IPS DF 19.7 (cell line): ENCODE measurements at regions not wholly inside any gene's neighbourhood (a gene's known extent, or its start where the extent isn't known, plus 50 kb on each side); places are given as distances from the start of the nearest gene placed in this dataset.
"Not testable (repeated sequence)": the region's sequence is repeated elsewhere in the genome, so short reads cannot be mapped to it uniquely, and the experiment has no call there.

Source experiments
- DNase-seq: peaks from one replicate; pipeline ENCODE4 v3.0.0-alpha.2; 2013; ENCODE audit warnings: low read depth, low spot score

- no peak for DNase-seq
Observed at GRCh38 chr3:89533275-89533674, 425.9 kb downstream of the EPHA3 start.

- not testable (repeated sequence) for DNase-seq
Observed at GRCh38 chr3:89554587-89554986, 447.2 kb downstream of the EPHA3 start.

GRCh38 chr3:89558711-89559110 is 451.3 kb downstream of the EPHA3 start:
- DNase-seq, result no peak

- DNase-seq, result no peak
Observed at GRCh38 chr3:89560568-89560967, 453.1 kb downstream of the EPHA3 start.

DNA sequence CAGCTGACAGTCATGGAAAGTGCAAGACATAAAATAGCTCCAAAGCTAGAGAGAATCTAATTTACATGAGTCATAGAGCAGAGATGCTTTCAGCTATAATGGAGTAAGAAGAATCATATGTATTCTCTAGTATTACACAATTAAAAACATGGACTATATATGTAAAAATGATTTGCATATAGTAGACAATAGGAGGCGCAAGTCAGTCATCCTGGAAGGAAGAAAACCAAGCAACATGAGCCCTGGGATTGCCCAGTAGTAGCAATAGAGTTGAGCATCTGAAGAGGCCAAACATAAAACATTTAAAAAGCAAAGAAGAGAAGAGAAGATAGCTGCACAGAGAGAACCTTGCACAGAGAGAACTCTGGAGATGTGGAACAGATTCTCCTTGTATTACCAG is 455.0 kb downstream of the EPHA3 start:
- no peak for DNase-seq

- no peak for DNase-seq
Observed at GRCh38 chr3:89565098-89565497, 457.7 kb downstream of the EPHA3 start.

DNA sequence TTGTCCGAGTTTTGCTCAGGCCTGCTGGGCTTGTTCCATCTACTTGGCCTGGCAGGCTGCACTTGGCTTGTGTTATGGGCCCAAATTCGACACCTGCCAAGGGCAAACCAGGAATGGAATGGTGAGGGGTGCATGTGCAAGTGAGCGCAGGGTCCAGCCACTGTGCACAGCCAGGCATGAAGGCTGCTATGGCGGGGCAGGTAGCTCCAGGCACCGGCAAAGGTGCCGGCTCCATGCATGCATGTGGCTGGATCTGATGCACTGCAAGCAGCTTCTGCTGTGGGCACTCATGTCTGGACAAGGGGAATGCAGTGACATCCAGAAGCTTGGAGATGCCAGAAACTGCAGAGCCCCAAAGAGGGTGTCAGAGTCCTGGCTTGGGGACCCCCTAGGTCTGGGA is 463.0 kb downstream of the EPHA3 start:
- no peak for DNase-seq

- DNase-seq, result no peak
Observed at GRCh38 chr3:89571298-89571697, 463.9 kb downstream of the EPHA3 start.

DNA sequence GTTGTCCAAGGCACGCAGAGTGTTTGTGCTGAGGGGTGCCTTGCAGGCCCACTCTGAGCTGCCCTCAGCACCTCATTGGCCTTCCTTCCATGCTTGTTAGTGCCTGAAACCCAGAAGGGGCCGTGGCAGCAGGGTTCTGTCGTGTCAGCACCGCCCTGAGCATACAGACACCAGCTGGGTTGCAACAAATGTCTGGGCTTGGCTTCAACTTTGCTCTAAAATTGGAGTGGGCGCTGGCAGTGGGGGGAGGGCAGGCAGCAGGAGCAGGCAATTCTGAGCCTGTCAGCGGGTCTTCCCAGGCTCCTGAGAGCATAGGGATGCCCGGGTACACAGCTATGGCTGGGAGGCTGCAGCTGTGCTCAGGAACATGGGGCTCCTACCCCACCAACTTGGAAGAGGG is 464.3 kb downstream of the EPHA3 start:
- no peak for DNase-seq

- DNase-seq, result no peak
Observed at GRCh38 chr3:89572261-89572660, 464.8 kb downstream of the EPHA3 start.

GRCh38 chr3:89576417-89576816 is 469.0 kb downstream of the EPHA3 start:
- DNase-seq, result no peak

GRCh38 chr3:89577637-89578530 is 470.5 kb downstream of the EPHA3 start:
- no peak for DNase-seq

GRCh38 chr3:89580859-89581258 is 473.4 kb downstream of the EPHA3 start:
- no peak for DNase-seq

- no peak for DNase-seq
Observed at GRCh38 chr3:89584398-89584797, 477.0 kb downstream of the EPHA3 start.

GRCh38 chr3:89586256-89586655 is 478.8 kb downstream of the EPHA3 start:
- DNase-seq, result no peak

DNA sequence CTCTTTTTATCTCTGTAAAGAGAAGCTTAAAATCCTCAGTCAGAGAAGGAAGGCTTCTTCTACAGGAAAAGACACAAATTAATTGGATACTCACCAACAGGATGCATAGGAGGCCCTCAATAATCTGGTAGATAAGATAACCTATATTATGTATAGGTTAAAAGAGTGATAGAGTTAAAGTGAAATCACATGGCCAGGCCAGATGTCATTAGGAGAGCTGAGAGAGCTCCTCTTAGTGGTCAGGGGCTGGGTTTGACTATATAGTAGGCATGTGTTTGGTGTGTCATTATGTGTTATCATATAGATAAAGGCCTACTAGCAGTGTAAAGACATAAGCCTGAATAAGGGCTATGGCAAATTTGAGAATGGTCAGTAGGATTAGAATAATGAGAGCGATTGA is 479.3 kb downstream of the EPHA3 start:
- DNase-seq, result no peak

DNA sequence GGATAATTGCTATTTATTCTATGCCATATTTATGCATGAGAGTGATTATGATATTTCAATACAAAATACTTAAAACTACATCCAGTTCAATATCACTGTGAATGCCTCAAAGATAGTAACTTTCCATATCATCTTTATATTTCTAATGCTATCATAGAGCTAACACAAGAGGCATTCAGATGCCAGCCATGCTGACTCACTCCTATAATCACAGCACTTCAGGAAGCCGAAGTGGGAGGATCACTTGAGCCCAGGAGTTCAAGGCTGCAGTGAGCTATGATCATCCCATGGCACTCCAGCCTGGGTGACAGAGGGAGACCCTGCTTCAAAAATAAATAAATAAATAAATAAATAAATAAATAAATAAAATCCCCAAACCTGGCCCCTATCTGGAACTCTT is 498.7 kb downstream of the EPHA3 start:
- DNase-seq, result no peak

DNA sequence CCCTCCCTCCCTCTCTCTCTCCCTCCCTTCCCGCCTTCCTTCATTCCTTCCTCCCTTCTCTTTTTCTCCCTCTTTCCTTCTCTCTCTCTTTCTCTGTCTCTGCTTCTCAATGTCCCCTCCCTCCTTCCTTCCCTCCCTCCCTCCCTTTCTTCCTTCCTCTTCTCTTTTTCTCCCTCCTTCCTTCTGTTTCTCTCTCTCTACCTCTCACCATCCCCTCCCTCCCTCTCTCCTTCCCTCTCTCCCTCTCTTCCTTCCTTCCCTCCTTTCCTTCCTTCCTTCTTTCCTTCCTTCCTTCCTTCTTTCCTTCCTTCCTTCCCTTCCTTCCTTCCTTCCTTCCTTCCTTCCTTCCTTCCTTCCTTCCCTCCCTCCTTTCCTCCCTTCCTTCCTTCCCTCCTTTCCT is 504.6 kb downstream of the EPHA3 start:
- no peak for DNase-seq

DNA sequence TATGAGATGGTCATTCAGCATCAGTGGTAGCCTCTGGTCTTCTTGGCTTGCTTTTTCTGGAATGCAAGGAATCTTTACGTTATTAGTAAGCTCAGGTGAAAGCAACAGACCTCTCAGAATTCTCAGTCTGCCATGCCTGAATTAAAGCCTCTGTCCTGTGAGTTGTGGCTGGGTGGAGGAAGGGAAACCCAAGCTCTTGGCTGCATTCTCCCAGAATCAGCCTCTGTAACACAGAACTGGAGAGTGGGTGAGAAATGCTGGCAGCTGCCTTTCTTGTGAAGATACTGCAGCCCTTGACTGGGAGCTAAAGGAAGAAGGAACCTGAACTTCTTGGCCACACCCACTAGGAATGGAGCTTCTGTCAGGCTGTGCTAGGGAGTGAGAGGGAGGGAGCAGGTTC is 505.8 kb downstream of the EPHA3 start:
- DNase-seq, result no peak

DNA sequence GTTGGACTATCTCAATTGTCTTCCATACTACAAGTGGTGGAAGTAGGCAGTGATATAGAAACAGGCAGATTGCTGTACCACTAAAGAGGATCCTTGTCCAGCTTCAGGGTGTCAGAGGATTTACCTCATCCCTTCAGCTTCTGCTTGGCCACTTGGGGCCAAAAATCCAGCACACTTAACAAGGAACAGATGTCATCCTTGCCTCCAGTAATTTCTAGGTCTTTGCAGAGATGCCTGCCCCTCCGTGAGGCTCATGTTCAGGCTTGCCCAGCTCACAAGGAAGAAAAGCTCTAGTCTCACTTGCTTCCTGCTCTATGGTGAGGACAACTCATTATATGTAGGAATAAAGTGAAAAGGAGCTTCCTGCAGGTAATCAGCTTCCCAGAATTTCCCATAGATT is 510.3 kb downstream of the EPHA3 start:
- no peak for DNase-seq

- no peak for DNase-seq
Observed at GRCh38 chr3:89619263-89619662, 511.8 kb downstream of the EPHA3 start.

GRCh38 chr3:89622063-89622700 is 514.8 kb downstream of the EPHA3 start:
- no peak for DNase-seq

DNA sequence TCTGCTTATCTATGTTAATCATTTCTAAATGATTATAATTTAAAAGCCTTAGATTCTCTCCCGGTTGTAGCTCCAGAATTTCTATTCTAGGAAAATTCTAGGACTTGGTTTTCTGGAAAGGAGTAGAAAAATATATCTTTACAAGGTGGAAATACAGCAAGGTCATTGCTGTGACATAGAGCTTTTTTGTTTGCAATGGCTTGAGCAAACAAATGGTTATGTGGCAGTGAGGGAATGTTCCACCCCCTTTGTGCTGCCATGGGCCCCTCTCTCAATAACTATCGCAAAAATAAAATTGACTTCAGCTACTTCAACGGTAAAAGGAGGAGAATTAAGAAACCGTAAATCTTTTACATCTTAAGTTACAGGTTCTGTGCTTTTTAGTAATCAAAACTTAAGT is 517.1 kb downstream of the EPHA3 start:
- no peak for DNase-seq
